HCT116 (cell line): ENCODE measurements at regions not wholly inside any gene's neighbourhood (a gene's known extent, or its start where the extent isn't known, plus 50 kb on each side); places are given as distances from the start of the nearest gene placed in this dataset.

Experiments used
- ATAC-seq: fragments of 200-7000 bp; cut with Tn5 transposase; 2 replicates; pipeline ENCODE4 v1.9.1; 2020; ENCODE audit warnings: mild to moderate bottlenecking, moderate library complexity
- BruUV-seq: library from RNA; stranded (reverse); fragments of 400-500 nt; replicated peaks from 2 replicates; lab custom pipeline; 2021; lab: Mats Ljungman, UMichigan
- CTCF ChIA-PET: fragments of 300-600 bp; sonication (Branson Sonifier 250); formaldehyde crosslinking; loops from one replicate; lab custom pipeline; 2021; ENCODE audit warnings: antibody characterized with exemption; lab: Charles Lee
- POLR2A ChIA-PET: fragments of 300-600, 350-600 bp; sonication (Branson Sonifier 250); formaldehyde crosslinking; loops from one replicate; lab custom pipeline; 2021; ENCODE audit warnings: antibody characterized with exemption; lab: Charles Lee
- RAD21 ChIA-PET, 2 experiments: fragments of 300-600 bp; sonication (Branson Sonifier 250); formaldehyde crosslinking; loops; one replicate each; lab custom pipeline; 2023; ENCODE audit warnings: low total read pairs in 2 of 2; ENCODE audit not compliant: uncharacterized antibody in 2 of 2, unreplicated experiment in 2 of 2, low non-redundant PET in 1 of 2; lab: Charles Lee
- DNase-seq: peaks from one replicate; pipeline ENCODE4 v3.0.0-alpha.2; 2010; ENCODE audit warnings: low read depth, low spot score
- H2AFZ ChIP-seq: fragments of 200-600 bp; shearing (Covaris generic), sonication (generic); 2 replicates; pipeline ENCODE4 v1.6.1; 2017; ENCODE audit warnings: low read depth, mixed run types, mixed read lengths, antibody characterized with exemption, low read length; ENCODE audit not compliant: poor library complexity, severe bottlenecking
- H3K27ac ChIP-seq: 2 replicates; pipeline ENCODE4 v1.5.1; 2012; ENCODE audit warnings: low read depth, low read length
- H3K27me3 ChIP-seq: fragments of 200-600 bp; sonication (generic); 2 replicates; pipeline ENCODE4 v1.6.1; 2016; ENCODE audit warnings: mixed run types, low read length, mixed read lengths; ENCODE audit not compliant: insufficient read depth
- H3K36me3 ChIP-seq, 2 experiments: fragments of 200-500 bp in 1 of 2; fragments of 200-600 bp in 1 of 2; sonication (Bioruptor generic) in 1 of 2; sonication (generic) in 1 of 2; 2 replicates each; pipeline versions ENCODE4 v1.5.1 to v1.6.1; 2014 to 2016; ENCODE audit warnings: low read length in 2 of 2, inconsistent platforms in 1 of 2, mixed read lengths in 1 of 2, mixed run types in 1 of 2; ENCODE audit not compliant: insufficient read depth in 2 of 2, control insufficient read depth in 1 of 2
- H3K4me1 ChIP-seq, 2 experiments: fragments of 200-600 bp in 1 of 2; sonication (generic) in 1 of 2; 2 replicates each; pipeline versions ENCODE4 v1.5.1 to v1.6.1; 2012 to 2017; ENCODE audit warnings: low read length in 2 of 2, inconsistent platforms in 1 of 2, mild to moderate bottlenecking in 1 of 2, mixed read lengths in 1 of 2, mixed run types in 1 of 2, moderate library complexity in 1 of 2; ENCODE audit not compliant: insufficient read depth in 2 of 2, control insufficient read depth in 1 of 2
- H3K4me2 ChIP-seq: fragments of 200-600 bp; sonication (generic); 2 replicates; pipeline ENCODE4 v1.6.1; 2017; ENCODE audit warnings: mixed run types, low read length, mixed read lengths
- H3K4me3 ChIP-seq, 2 experiments: fragments of 200-600 bp in 1 of 2; sonication (generic) in 1 of 2; replicated peaks in 1 of 2; 2 replicates each; pipeline ENCODE4 v1.5.1; 2011 to 2016; ENCODE audit warnings: low read length in 2 of 2, control low read depth in 1 of 2, low read depth in 1 of 2, mild to moderate bottlenecking in 1 of 2, mixed read lengths in 1 of 2, mixed run types in 1 of 2
- H3K79me2 ChIP-seq: fragments of 200-600 bp; sonication (generic); 2 replicates; pipeline ENCODE4 v1.6.1; 2017; ENCODE audit warnings: mild to moderate bottlenecking, mixed run types, low read length, moderate library complexity, mixed read lengths; ENCODE audit not compliant: insufficient read depth
- H3K9ac ChIP-seq: fragments of 200-600 bp; sonication (generic); 2 replicates; pipeline ENCODE4 v1.6.1; 2016; ENCODE audit warnings: low read length, mixed read lengths
- H3K9me2 ChIP-seq: fragments of 200-600 bp; sonication (generic), shearing (Covaris generic); 2 replicates; pipeline ENCODE4 v1.6.1; 2017; ENCODE audit warnings: mixed run types, mild to moderate bottlenecking, moderate library complexity; ENCODE audit not compliant: insufficient read depth
- H3K9me3 ChIP-seq, 2 experiments: fragments of 200-500 bp in 1 of 2; fragments of 200-600 bp in 1 of 2; sonication (Bioruptor generic) in 1 of 2; sonication (generic) in 1 of 2; 2 replicates each; pipeline ENCODE4 v1.6.1; 2014 to 2017; ENCODE audit warnings: low read length in 2 of 2, mixed read lengths in 2 of 2, inconsistent platforms in 1 of 2, low read depth in 1 of 2, mild to moderate bottlenecking in 1 of 2, mixed run types in 1 of 2, moderate library complexity in 1 of 2; ENCODE audit not compliant: control insufficient read depth in 1 of 2, insufficient read depth in 1 of 2
- H4K20me1 ChIP-seq: fragments of 200-600 bp; sonication (generic), shearing (Covaris generic); 2 replicates; pipeline ENCODE4 v1.6.1; 2017; ENCODE audit warnings: mixed run types, mild to moderate bottlenecking, moderate library complexity; ENCODE audit not compliant: insufficient read depth
- CBX3 ChIP-seq: IDR thresholded peaks from 2 replicates; pipeline ENCODE4 v1.6.1; 2012; ENCODE audit warnings: low read depth
- CEBPB ChIP-seq: IDR thresholded peaks from 2 replicates; pipeline ENCODE4 v1.6.1; 2012; ENCODE audit warnings: low read depth
- EZH2 ChIP-seq: fragments of 200-600 bp; sonication (generic); IDR thresholded peaks from 2 replicates; pipeline ENCODE4 v1.6.1; 2017; ENCODE audit warnings: antibody characterized with exemption, mixed run types
- FOSL1 ChIP-seq: IDR thresholded peaks from 2 replicates; pipeline ENCODE4 v1.6.1; 2012; ENCODE audit warnings: low read depth
- SIN3A ChIP-seq: IDR thresholded peaks from 2 replicates; pipeline ENCODE4 v1.6.1; 2012; ENCODE audit warnings: low read depth
- TCF7L2 ChIP-seq: IDR thresholded peaks from 2 replicates; pipeline ENCODE4 v1.7.0; 2011; ENCODE audit warnings: borderline replicate concordance, inconsistent platforms; ENCODE audit not compliant: insufficient read depth, insufficient read length; ENCODE audit errors: extremely low read depth
- YY1 ChIP-seq: IDR thresholded peaks from 2 replicates; pipeline ENCODE4 v1.6.1; 2011; ENCODE audit warnings: low read length, low read depth, moderate library complexity, mild to moderate bottlenecking; ENCODE audit not compliant: insufficient replicate concordance; ENCODE audit errors: extremely low read depth
- ZFX ChIP-seq: fragments of 450-650 bp; IDR thresholded peaks from 2 replicates; pipeline ENCODE4 v1.6.1; 2017
- ZNF274 ChIP-seq: fragments of 200-500 bp; sonication (Bioruptor generic); IDR thresholded peaks from 2 replicates; pipeline ENCODE4 v1.6.1; 2014; ENCODE audit warnings: mild to moderate bottlenecking, low read depth, low read length, inconsistent platforms
- intact Hi-C: fragments of 100-400 bp; cut with micrococcal nuclease; formaldehyde crosslinking; loops from 2 replicates; pipeline ENCODE4 v1.10.0; 2022

DNA sequence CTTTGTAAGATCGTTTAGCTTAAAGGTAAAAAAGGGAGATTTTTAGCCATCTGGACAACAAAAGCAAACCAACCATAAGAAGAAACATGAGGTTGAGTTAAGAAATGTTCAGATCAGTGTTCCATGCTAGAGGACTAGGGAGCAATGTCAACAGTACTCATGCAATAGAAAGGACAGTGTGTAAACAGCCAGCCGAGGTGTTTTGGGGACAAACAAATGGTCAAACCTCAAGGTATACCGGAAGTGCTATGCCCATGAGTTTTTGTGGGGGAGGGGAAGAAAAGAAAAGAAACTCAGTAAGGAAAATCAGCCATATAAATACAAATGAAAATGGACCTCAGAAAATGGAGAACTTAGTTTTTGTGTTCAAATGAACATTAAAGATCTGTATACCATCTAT is 289.5 kb upstream of the GRM7 start:
- H3K36me3 ChIP-seq, result no peaks in the 10 kb centered on the region
- H4K20me1 ChIP-seq, result no peaks in the 10 kb centered on the region
- no peaks in the 10 kb centered on the region for H3K27me3 ChIP-seq
- no peaks in the 10 kb centered on the region for H3K9me3 ChIP-seq
- H3K4me2 ChIP-seq, result no peak overlapping the region
- TF ChIP-seq TCF7L2, result no peak
- TF ChIP-seq FOSL1, result no peak
- TF ChIP-seq CBX3, result no peak
- TF ChIP-seq CEBPB, result no peak
- TF ChIP-seq ZNF274, result no peak
- no peaks in the 10 kb centered on the region for H3K4me1 ChIP-seq
- ATAC-seq (no peak), DNase-seq (no peak)
- H2AFZ ChIP-seq, result no peak overlapping the region
- H3K9ac ChIP-seq, result no peak overlapping the region
- H3K27ac ChIP-seq, result no peak overlapping the region
- no TSS peak for BruUV-seq
- H3K79me2 ChIP-seq, result no peaks in the 10 kb centered on the region
- POLR2A ChIA-PET, result no interaction called here
- H3K4me3 ChIP-seq, result no peak overlapping the region
- intact Hi-C loops, result no loop called here
- CTCF ChIA-PET, result no interaction called here
- RAD21 ChIA-PET, result no interaction called here
- no peaks in the 10 kb centered on the region for H3K9me2 ChIP-seq

DNA sequence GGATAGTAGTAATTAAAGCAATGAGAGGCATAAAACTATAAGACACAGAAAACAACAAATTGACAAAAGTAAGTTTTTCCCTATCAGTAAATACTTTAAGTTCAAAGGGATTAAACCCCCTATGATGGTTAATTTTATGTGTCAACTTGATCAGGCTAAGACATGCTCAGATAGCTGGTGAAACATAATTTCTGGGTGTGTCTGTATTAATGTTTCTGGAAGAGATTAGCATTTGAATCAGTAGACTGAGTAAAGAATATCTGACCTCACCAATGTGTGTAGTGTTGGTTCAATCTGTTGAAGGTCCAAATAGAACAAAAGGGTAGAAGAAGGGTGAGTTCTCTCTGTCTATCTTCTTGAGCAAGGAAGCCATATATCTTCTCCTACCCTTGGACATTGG is 283.3 kb upstream of the GRM7 start:
- Histone ChIP-seq H3K27ac (no peak overlapping the region), H3K4me2 (no peak overlapping the region), H3K9ac (no peak overlapping the region), H2AFZ (no peak overlapping the region), H3K36me3 (no peaks in the 10 kb centered on the region), H3K9me2 (no peaks in the 10 kb centered on the region), H3K4me3 (no peak overlapping the region), H3K27me3 (no peaks in the 10 kb centered on the region), H3K79me2 (no peaks in the 10 kb centered on the region), H3K9me3 (no peaks in the 10 kb centered on the region), H4K20me1 (no peaks in the 10 kb centered on the region), H3K4me1 (no peaks in the 10 kb centered on the region)
- TF ChIP-seq CEBPB (no peak), CBX3 (no peak), ZFX (no peak), EZH2 (no peak), YY1 (no peak), SIN3A (no peak)
- RAD21 ChIA-PET, result no interaction called here
- intact Hi-C loops, result no loop called here
- DNase-seq, result no peak
- no TSS peak for BruUV-seq
- no peak for ATAC-seq
- POLR2A ChIA-PET, result no interaction called here
- CTCF ChIA-PET, result no interaction called here
